GM21526 (cell line): ENCODE measurements at regions not wholly inside any gene's neighbourhood (a gene's known extent, or its start where the extent isn't known, plus 50 kb on each side); places are given as distances from the start of the nearest gene placed in this dataset.
"Not testable (repeated sequence)": the region's sequence is repeated elsewhere in the genome, so short reads cannot be mapped to it uniquely, and the experiment has no call there.

ENCODE experiments used
- ATAC-seq: cut with Tn5 transposase; IDR thresholded peaks from one replicate; pipeline ENCODE4 v1.9.1; 2021; ENCODE audit warnings: moderate library complexity; ENCODE audit not compliant: unreplicated experiment, low FRiP score

DNA sequence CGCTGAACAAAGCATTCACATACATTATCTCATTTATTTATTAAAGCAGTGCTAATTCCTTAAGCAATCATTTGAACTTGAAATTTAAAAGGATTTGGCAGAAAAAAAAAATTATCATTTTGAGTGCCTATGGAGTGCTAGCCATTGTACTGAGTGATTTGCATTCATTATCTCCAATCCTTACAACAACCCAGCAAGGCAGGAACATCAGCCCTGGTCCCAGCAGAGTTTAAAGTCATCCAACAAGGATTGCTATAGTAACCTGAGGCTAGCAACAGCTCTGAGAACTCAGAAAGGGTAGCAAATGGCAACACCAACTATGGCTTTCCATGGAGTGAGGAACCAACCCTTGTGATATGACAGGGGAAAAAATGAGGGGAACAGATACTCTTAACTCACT lies 237.6 kb upstream of the SETMAR start:
- ATAC-seq = no peak

GRCh38 chr3:4067893-4068292 lies 235.3 kb upstream of the SETMAR start:
- ATAC-seq = no peak

DNA sequence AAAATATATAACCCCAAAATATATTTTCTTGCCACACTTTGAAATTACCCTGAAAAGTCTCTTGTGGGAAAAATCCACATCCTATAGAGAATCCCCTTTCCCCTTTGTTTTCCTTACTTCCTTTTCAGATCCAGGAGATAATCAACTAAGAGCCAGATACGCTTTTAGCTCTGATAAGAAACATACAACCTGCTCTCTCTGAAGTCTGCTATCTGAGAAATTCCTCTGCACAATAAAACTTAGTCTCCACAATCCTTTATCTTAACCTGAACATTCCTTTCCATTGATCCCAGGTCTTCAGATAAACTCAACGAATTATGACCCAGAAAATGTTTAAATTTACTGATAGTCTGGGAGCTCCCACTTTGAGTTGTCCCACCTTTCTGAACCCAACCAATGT lies 233.4 kb upstream of the SETMAR start:
- ATAC-seq = no peak

DNA sequence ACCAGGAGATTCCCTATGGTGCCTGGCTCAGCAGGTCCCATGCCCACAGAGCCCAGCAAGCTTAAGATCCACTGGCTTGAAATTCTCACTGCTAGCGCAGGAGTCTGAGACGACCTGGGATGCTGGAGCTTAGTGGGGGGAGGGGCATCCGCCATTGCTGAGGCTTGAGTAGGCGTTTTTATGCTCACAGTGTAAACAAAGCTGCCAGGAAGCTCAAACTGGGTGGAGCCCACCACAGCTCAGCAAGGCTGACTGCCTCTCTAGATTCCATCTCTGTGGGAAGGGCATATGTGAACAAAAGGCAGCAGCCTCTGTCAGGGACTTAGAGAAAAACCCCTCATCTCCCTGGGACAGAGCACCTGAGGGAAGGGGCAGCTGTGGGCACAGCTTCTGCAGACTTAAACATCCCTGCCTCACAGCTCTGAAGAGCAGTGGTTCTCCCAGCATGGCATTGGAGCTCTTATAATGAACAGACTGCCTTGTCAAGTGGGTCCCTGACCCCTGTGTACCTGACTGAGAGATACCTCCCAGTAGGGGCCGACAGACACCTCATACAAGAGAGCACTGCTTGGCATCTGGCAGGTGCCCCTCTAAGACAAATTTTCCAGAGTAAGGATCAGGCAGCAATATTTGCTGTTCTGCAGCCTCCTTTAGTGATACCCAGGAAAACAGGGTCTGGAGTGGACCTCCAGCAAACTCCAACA lies 231.5 kb upstream of the SETMAR start:
- no peak for ATAC-seq

GRCh38 chr3:4077278-4077677 lies 225.9 kb upstream of the SETMAR start:
- ATAC-seq = not testable (repeated sequence)

DNA sequence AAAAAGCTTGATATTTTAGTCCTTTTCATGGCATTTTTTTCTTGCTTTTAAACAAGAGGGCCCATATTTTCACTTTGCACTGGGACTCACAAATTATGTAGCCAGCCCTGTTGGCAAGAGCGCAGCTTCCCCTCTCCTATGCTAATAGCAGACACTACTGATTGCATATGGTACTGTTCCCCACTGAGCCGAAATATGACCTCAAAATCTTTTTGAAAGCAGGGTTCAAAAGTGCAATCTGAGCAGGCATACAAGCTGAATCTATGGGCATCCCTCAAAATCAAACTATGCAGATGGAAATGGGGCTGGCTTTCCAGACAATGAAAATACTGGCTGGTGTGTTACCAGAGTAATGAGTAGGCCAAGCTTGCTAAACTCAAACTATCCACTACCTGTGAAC lies 225.2 kb upstream of the SETMAR start:
- no peak for ATAC-seq

DNA sequence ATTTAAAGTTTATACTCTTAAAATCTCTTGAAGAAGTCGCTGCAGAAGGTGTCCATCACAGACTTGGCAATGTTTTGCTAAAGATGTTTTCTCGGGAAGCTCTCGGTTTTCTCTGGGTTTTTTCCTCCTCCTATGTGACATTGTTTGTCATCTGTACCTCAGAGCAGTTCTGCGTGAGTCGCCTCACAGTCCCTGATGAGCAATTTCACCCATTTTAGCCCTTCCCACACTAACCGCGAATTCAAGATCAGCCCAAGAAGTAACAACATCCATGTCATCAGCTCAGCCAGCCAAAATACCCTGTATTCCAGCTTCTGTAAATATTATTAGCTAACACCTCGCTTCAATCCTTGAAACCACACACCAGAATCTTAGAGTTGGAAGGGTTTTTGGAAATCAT lies 224.3 kb upstream of the SETMAR start:
- ATAC-seq = no peak

- ATAC-seq = no peak
Observed at GRCh38 chr3:4079339-4080195, 223.6 kb upstream of the SETMAR start.

GRCh38 chr3:4083225-4084015 lies 219.7 kb upstream of the SETMAR start:
- ATAC-seq = no peak

DNA sequence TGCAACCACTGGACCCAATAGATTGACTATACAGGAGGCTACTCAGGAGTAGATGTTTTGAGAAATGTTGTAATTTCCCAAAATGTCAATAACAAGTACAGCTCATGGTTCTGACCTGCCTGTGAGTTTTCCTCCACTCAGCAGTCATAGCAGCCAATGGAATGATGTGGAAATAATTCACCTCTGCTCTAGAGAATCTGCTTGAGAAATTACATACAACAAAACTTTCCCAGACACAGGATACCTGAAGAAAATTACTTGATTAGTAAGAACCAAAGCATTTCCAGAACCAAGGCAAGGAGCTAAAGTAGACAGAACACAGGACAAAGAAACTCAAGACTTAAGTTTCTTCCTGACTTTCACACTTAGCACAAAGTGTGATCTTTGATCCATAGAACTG lies 218.9 kb upstream of the SETMAR start:
- ATAC-seq = no peak

- ATAC-seq = not testable (repeated sequence)
Observed at GRCh38 chr3:4086662-4087061, 216.5 kb upstream of the SETMAR start.

GRCh38 chr3:4091786-4092185 lies 211.4 kb upstream of the SETMAR start:
- no peak for ATAC-seq

GRCh38 chr3:4097801-4098200 lies 205.4 kb upstream of the SETMAR start:
- no peak for ATAC-seq

DNA sequence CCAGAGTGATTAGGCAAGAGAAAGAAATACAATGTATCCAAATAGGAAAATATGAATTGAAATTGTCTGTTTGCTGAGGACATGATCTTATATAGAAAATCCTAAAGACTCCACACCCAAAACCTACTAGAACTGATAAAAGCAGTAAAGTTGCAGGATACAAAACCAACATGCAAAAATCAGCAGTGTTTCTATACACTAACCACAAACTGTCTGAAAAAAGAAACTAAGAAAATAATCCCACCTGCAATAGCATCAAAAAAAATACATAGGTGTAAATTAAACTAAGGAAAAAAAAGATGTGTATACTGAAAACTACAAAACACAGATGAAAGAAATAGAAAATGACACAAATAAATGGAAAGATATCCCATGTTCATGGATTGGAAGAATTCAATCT lies 203.6 kb upstream of the SETMAR start:
- ATAC-seq = no peak

DNA sequence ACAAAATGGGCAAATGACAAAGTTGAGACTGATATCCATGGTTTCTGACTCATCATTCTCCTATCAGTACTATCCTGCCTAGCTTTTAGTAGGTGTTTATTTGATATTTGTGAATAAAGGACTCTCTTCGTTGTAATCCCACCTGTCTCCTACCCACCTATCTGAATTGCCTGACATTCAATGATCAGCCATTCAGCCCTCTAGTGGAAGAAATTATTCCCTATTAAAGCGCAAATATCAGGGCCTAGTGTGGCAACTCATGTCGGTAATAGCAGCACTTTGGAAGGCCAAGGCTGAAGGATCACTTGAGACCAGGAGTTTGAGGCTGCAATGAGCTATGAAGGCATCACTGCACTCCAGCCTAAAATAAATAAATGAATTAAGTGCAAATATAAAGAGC lies 195.7 kb upstream of the SETMAR start:
- no peak for ATAC-seq

GRCh38 chr3:4113811-4114522 lies 189.2 kb upstream of the SETMAR start:
- ATAC-seq = no peak

DNA sequence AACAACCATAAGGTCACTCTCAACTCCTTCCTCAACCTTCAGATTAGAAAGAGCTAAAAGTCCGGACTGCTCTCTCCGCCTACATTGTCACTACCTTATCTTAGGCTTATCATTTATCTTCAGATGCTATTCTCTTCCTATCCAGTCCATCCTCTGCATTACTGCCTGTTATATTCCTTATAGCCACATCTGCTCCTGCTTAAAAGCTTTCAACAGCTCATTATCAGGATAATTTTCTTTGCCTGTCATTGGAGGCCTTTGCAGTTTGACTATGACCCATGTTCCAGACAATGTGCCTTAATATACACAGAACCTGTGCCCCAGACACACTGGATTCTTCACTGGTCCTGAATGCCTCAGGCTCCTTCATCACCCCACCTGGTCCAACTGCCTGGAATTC lies 184.1 kb upstream of the SETMAR start:
- ATAC-seq = no peak

GRCh38 chr3:4125576-4125975 lies 177.6 kb upstream of the SETMAR start:
- no peak for ATAC-seq

GRCh38 chr3:4138150-4138785 lies 164.9 kb upstream of the SETMAR start:
- no peak for ATAC-seq

- ATAC-seq = no peak
Observed at GRCh38 chr3:4138786-4139431, 164.3 kb upstream of the SETMAR start.
